ENCODE measurements at regions not wholly inside any gene's neighbourhood (a gene's known extent, or its start where the extent isn't known, plus 50 kb on each side); places are given as distances from the start of the nearest gene placed in this dataset.
"Not testable (repeated sequence)": the region's sequence is repeated elsewhere in the genome, so short reads cannot be mapped to it uniquely, and the experiment has no call there.

GRCh38 chr7:34354011-34354410, 304.0 kb upstream of the NPSR1 start:
- DNase-seq (ENCODE audit: low read depth in 1 of 2, low spot score in 1 of 2), result no peak
- TF ChIP-seq JUND (IDR thresholded peaks at IDR 0.05; ENCODE audit: low read depth), result no peak
- in situ Hi-C loops (cut with HindIII; ENCODE audit: low pct_unique_long_range_greater_than_20kb, low sequenced_read_pairs), result no loop called here

DNA sequence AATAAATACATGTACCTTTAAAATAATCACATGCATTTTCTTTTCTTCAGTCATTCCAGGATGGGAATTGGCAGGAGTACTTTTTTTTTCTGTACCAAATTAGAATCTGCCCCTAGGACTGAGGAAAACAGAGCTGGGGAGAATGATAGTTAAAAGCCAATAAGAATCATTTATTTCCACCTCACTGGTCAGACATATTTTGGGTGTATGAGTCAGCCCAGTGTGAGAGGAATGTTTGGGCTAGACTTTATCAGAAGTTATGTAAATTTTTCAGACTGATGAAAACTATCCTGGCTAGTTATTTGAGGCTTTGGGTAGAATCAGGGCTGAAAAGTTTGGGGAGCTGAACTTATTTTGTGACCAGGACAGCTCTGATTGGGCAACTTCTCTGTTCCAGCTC, 303.1 kb upstream of the NPSR1 start:
- no peak for TF ChIP-seq JUND (IDR thresholded peaks at IDR 0.05; ENCODE audit: low read depth)
- DNase-seq (ENCODE audit: low read depth in 1 of 2, low spot score in 1 of 2), result no peak
- in situ Hi-C loops (cut with HindIII; ENCODE audit: low pct_unique_long_range_greater_than_20kb, low sequenced_read_pairs), result no loop called here

GRCh38 chr7:34357068-34357467, 300.9 kb upstream of the NPSR1 start:
- TF ChIP-seq JUND (IDR thresholded peaks at IDR 0.05; ENCODE audit: low read depth), result no peak
- no peak for DNase-seq (ENCODE audit: low read depth in 1 of 2, low spot score in 1 of 2)
- in situ Hi-C loops (cut with HindIII; ENCODE audit: low pct_unique_long_range_greater_than_20kb, low sequenced_read_pairs), result no loop called here

DNA sequence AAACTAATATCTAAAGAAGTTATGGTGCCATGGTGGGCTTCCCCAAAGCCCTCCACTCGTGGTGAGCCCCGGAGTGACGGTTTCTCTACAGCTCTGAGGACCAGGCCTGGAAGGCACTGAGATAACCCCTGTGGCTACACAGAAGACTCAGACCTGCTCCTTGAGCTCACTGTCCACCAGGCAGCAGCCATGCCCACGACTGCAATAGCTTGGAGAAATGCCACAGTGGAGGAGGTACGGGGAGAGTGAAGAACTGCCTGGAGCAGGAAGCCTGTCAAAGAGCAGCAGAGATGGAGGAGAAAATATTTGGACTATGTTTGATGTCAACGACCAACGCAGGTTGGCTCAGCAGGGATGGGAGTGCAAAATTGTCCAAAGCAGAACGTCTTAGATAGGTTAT, 300.1 kb upstream of the NPSR1 start:
- no peak for TF ChIP-seq JUND (IDR thresholded peaks at IDR 0.05; ENCODE audit: low read depth)
- in situ Hi-C loops (cut with HindIII; ENCODE audit: low pct_unique_long_range_greater_than_20kb, low sequenced_read_pairs), result no loop called here
- no peak for DNase-seq (ENCODE audit: low read depth in 1 of 2, low spot score in 1 of 2)

- in situ Hi-C loops (cut with HindIII; ENCODE audit: low pct_unique_long_range_greater_than_20kb, low sequenced_read_pairs); DNase-seq (ENCODE audit: low read depth in 1 of 2, low spot score in 1 of 2): not testable (repeated sequence)
Observed at GRCh38 chr7:34358578-34358977, 299.4 kb upstream of the NPSR1 start.

DNA sequence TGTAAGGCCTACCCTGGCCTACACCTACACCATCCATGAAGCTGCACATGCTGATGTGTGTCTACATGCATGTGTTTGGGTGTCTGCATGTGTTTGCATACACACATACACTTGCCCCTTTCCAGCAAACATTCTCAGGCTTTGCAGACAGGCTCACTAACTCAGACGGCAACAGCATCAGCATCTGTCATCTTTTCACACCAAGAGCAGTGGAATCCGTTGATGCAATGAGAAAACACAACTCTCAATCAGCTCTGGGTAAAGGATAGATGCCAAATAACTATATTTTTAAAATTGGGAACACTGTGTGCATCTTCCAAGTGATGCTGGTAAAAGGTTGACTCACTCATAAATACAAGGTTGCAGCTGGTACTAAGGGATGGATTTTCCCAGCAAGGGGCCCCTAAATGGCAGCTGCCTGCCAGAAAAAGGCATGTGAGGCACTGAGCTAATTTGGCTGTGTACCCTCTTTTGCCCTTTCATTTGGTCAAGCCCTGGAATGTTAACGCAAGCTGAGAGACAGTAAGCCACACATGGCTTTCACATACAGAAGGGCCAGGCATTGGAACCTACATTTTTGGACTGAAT, 296.3 kb upstream of the NPSR1 start:
- TF ChIP-seq JUND (IDR thresholded peaks at IDR 0.05; ENCODE audit: low read depth), result no peak
- in situ Hi-C loops (cut with HindIII; ENCODE audit: low pct_unique_long_range_greater_than_20kb, low sequenced_read_pairs), result no loop called here
- DNase-seq (ENCODE audit: low read depth in 1 of 2, low spot score in 1 of 2), result no peak

GRCh38 chr7:34362621-34363020, 295.4 kb upstream of the NPSR1 start:
- in situ Hi-C loops (cut with HindIII; ENCODE audit: low pct_unique_long_range_greater_than_20kb, low sequenced_read_pairs), result no loop called here

DNA sequence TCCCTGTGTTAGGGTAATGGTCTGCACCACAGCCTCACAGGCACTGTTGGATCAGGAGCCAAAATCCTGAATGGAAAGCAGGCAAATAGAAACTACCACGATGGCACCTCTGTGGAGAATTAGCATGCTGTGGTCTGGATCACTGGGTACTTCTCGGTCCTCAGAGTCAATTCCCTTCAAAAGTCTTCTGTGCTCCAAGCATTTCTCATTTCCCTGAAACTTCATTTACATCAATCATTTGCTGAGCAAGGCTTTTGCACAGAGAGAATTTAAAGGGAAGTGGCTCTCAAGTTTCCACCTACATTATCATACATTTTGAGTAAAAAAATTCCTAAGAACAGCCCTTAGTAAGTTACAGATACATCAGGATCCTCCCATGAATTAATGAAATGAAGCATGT, 293.9 kb upstream of the NPSR1 start:
- TF ChIP-seq JUND (IDR thresholded peaks at IDR 0.05; ENCODE audit: low read depth), result no peak
- in situ Hi-C loops (cut with HindIII; ENCODE audit: low pct_unique_long_range_greater_than_20kb, low sequenced_read_pairs), result no loop called here

More at GRCh38 chr7:34362621-34363020, 295.4 kb upstream of the NPSR1 start:
- DNase-seq (ENCODE audit: low read depth in 1 of 2, low spot score in 1 of 2), result no peak
- no peak for TF ChIP-seq JUND (IDR thresholded peaks at IDR 0.05; ENCODE audit: low read depth)

DNA sequence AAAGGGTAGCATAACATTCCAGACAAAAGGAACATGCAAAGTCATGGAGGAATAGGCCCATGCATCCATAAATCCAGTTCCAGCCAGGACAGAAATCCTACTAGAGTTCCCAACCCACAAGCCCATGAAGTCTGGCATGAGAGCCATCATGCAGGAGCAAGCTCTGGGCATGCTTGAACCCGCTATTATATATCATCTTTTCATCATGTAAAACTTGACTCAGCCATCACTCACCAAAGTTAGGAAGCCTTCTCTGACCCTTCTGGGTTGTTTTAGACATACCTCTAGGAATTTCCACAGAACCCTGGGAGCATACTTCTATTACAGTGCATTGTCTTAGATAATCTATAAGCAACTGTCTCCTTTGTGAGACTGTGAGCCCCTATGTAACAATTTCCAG, 293.0 kb upstream of the NPSR1 start:
- no peak for DNase-seq (ENCODE audit: low read depth in 1 of 2, low spot score in 1 of 2)
- no peak for TF ChIP-seq JUND (IDR thresholded peaks at IDR 0.05; ENCODE audit: low read depth)
- in situ Hi-C loops (cut with HindIII; ENCODE audit: low pct_unique_long_range_greater_than_20kb, low sequenced_read_pairs), result no loop called here

More for the DNA sequence above, 293.9 kb upstream of the NPSR1 start:
- no peak for DNase-seq (ENCODE audit: low read depth in 1 of 2, low spot score in 1 of 2)

DNA sequence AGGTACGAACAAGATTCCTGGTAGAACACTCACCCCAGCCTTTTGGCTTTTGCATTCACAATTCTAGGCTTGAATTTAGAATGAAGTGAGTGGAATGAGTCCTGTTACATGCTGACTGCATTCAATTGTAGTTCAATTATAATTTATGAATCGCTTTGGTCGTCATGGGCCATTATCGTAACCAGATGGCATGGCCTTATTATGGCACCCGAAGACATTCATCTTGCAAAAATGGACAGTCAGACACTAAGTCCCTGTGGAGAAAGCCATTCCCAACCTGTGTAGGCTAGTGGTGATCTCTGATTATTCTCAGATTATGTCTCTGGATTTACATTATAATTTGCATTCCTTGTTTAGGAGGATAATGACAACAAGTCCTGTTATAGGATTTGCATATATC, 292.4 kb upstream of the NPSR1 start:
- TF ChIP-seq JUND (IDR thresholded peaks at IDR 0.05; ENCODE audit: low read depth), result no peak
- in situ Hi-C loops (cut with HindIII; ENCODE audit: low pct_unique_long_range_greater_than_20kb, low sequenced_read_pairs), result no loop called here
- DNase-seq (ENCODE audit: low read depth in 1 of 2, low spot score in 1 of 2), result no peak

- TF ChIP-seq JUND (IDR thresholded peaks at IDR 0.05; ENCODE audit: low read depth), result no peak
- no peak for DNase-seq (ENCODE audit: low read depth in 1 of 2, low spot score in 1 of 2)
Observed at GRCh38 chr7:34371922-34372321, 286.1 kb upstream of the NPSR1 start.

DNA sequence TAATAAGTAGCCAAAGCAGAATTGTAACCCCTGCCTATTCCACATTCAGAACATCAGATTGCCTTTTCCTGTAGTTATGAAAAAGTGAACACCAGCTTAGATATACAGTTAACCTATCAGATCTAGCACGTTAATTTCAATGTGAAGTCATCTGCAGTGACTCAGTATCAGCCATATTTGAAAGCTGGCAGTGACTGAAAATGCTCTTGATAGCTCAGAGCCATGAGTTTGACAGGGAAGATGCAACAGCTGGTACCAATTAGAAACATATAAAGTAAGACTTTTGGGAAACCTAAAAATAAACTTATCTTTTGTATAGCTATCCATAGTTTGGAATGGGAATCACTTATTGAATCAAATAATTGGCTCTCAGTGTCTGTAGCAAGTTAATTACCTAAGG, 284.1 kb upstream of the NPSR1 start:
- in situ Hi-C loops (cut with HindIII; ENCODE audit: low pct_unique_long_range_greater_than_20kb, low sequenced_read_pairs), result no loop called here
- TF ChIP-seq JUND (IDR thresholded peaks at IDR 0.05; ENCODE audit: low read depth), result no peak
- DNase-seq (ENCODE audit: low read depth in 1 of 2, low spot score in 1 of 2), result no peak

More at GRCh38 chr7:34371922-34372321, 286.1 kb upstream of the NPSR1 start:
- in situ Hi-C loops (cut with HindIII; ENCODE audit: low pct_unique_long_range_greater_than_20kb, low sequenced_read_pairs), result no loop called here

- in situ Hi-C loops (cut with HindIII; ENCODE audit: low pct_unique_long_range_greater_than_20kb, low sequenced_read_pairs), result no loop called here
- no peak for TF ChIP-seq JUND (IDR thresholded peaks at IDR 0.05; ENCODE audit: low read depth)
- no peak for DNase-seq (ENCODE audit: low read depth in 1 of 2, low spot score in 1 of 2)
Observed at GRCh38 chr7:34382166-34382893, 275.7 kb upstream of the NPSR1 start.

- peak; percentile 51; the same call in 1 of the 2 replicates for TF ChIP-seq JUND (IDR thresholded peaks at IDR 0.05; ENCODE audit: low read depth)
- peak; percentile 13 to 77 for DNase-seq (ENCODE audit: low read depth in 1 of 2, low spot score in 1 of 2)
- in situ Hi-C loops (cut with HindIII; ENCODE audit: low pct_unique_long_range_greater_than_20kb, low sequenced_read_pairs), result no loop called here
Observed at GRCh38 chr7:34385384-34385783, 272.6 kb upstream of the NPSR1 start.
